K562 (cell line): ENCODE measurements at regions not wholly inside any gene's neighbourhood (a gene's known extent, or its start where the extent isn't known, plus 50 kb on each side); places are given as distances from the start of the nearest gene placed in this dataset.

ENCODE experiments used
- ATAC-seq: fragments of 200-7000 bp; cut with Tn5 transposase; 3 replicates; pipeline ENCODE4 v1.9.1; 2020; ENCODE audit warnings: moderate library complexity
- BruUV-seq: library from RNA; stranded (reverse); fragments of 400-500 nt; replicated peaks from 2 replicates; lab custom pipeline; 2021; lab: Mats Ljungman, UMichigan
- CTCF ChIA-PET: fragments of 300-600 bp; formaldehyde crosslinking; extraction: SDS; loops from one replicate; lab custom pipeline; 2021; ENCODE audit warnings: low intra/inter-chr PET ratio; lab: Yijun Ruan, JAX
- POLR2A ChIA-PET: fragments of 300-600, 350-650 bp; sonication (Branson Sonifier 250); formaldehyde crosslinking; extraction: SDS; loops from one replicate; lab custom pipeline; 2021; ENCODE audit warnings: antibody characterized with exemption, inconsistent platforms; lab: Yijun Ruan, JAX
- DNase-seq, 4 experiments: peaks; one replicate each; pipeline versions ENCODE4 v3.0.0 to v3.0.0-alpha.2; 2011 to 2018; ENCODE audit warnings: low spot score in 3 of 4, mixed read lengths in 3 of 4; ENCODE audit errors: extremely low read depth in 1 of 4
- FAIRE-seq: peaks from 2 replicates; lab custom pipeline; 2011; peaks lifted over from hg19 to GRCh38; lab: Jason Lieb, UNC
- H2AFZ ChIP-seq: 2 replicates; pipeline ENCODE4 v1.6.0; 2011; ENCODE audit warnings: low read depth, low read length, control low read depth, inconsistent platforms
- H3K27ac ChIP-seq: fragments of 200-600 bp; 3 replicates; pipeline ENCODE4 v1.8.0; 2011; ENCODE audit warnings: low read depth, mild to moderate bottlenecking, control low read depth, inconsistent platforms, low read length, moderate library complexity, mixed read lengths; ENCODE audit errors: extremely low read depth
- H3K27me3 ChIP-seq, 2 experiments: fragments of 300-600 bp in 1 of 2; 2 replicates in 1 of 2; 3 replicates in 1 of 2; pipeline versions ENCODE4 v1.6.0 to v1.8.0; 2011; ENCODE audit warnings: inconsistent platforms in 2 of 2, low read length in 2 of 2, mild to moderate bottlenecking in 1 of 2, mixed read lengths in 1 of 2, moderate library complexity in 1 of 2; ENCODE audit not compliant: control insufficient read depth in 2 of 2, insufficient read depth in 2 of 2
- H3K36me3 ChIP-seq: fragments of 300-600 bp; 3 replicates; pipeline ENCODE4 v1.8.0; 2011; ENCODE audit warnings: mild to moderate bottlenecking, low read length, inconsistent platforms; ENCODE audit not compliant: control insufficient read depth, insufficient read depth
- H3K4me1 ChIP-seq, 2 experiments: fragments of 200-600 bp in 1 of 2; replicated peaks in 1 of 2; 2 replicates in 1 of 2; 3 replicates in 1 of 2; pipeline versions ENCODE4 v1.5.1 to v1.8.0; 2011; ENCODE audit warnings: inconsistent platforms in 2 of 2, low read length in 2 of 2, mild to moderate bottlenecking in 1 of 2, mixed read lengths in 1 of 2, moderate library complexity in 1 of 2; ENCODE audit not compliant: control insufficient read depth in 2 of 2, insufficient read depth in 2 of 2
- H3K4me2 ChIP-seq: 2 replicates; pipeline ENCODE4 v1.6.1; 2011; ENCODE audit warnings: low read length, control low read depth, inconsistent platforms, mixed read lengths; ENCODE audit not compliant: insufficient read depth
- H3K4me3 ChIP-seq: fragments of 200-600 bp; sonication (generic), shearing (Covaris generic); 2 replicates; pipeline ENCODE4 v1.5.1; 2016; ENCODE audit warnings: control low read depth, inconsistent platforms
- H3K79me2 ChIP-seq: fragments of 200-600 bp; 3 replicates; pipeline ENCODE4 v1.8.0; 2011; ENCODE audit warnings: low read length, inconsistent platforms; ENCODE audit not compliant: control insufficient read depth, insufficient read depth
- H3K9ac ChIP-seq, 2 experiments: 2 replicates each; pipeline versions ENCODE4 v1.6.0 to v1.6.1; 2011; ENCODE audit warnings: low read depth in 2 of 2, low read length in 2 of 2, control low read depth in 1 of 2, inconsistent platforms in 1 of 2, mild to moderate bottlenecking in 1 of 2, mixed read lengths in 1 of 2; ENCODE audit not compliant: insufficient read depth in 1 of 2
- H3K9me1 ChIP-seq: one replicate; pipeline ENCODE4 v1.6.0; 2011; ENCODE audit warnings: inconsistent platforms, mild to moderate bottlenecking, low read length, moderate library complexity; ENCODE audit not compliant: control insufficient read depth, insufficient read depth
- H3K9me3 ChIP-seq: replicated peaks from 2 replicates; pipeline ENCODE4 v1.5.1; 2011; ENCODE audit warnings: low read depth, low read length, inconsistent platforms; ENCODE audit not compliant: control insufficient read depth, insufficient read depth
- H4K20me1 ChIP-seq: replicated peaks from 2 replicates; pipeline ENCODE4 v1.6.1; 2011; ENCODE audit warnings: low read length, inconsistent platforms, mixed read lengths; ENCODE audit not compliant: control insufficient read depth, insufficient read depth
- EGR1 ChIP-seq: fragments of 450-650 bp; conservative IDR thresholded peaks from 2 replicates; pipeline ENCODE4 v1.6.1; 2017; ENCODE audit warnings: mild to moderate bottlenecking
- FOXJ2 ChIP-seq: fragments of 200-800 bp; sonication (Bioruptor generic); IDR thresholded peaks from 2 replicates; pipeline ENCODE4 v1.6.1; 2016; ENCODE audit warnings: missing genetic modification characterization, missing compliant biosample characterization
- KDM5B ChIP-seq: fragments of 200-600 bp; sonication (generic); IDR thresholded peaks from 2 replicates; pipeline ENCODE4 v1.6.1; 2012; ENCODE audit warnings: low read depth, mild to moderate bottlenecking, moderate library complexity, low read length, control low read depth, inconsistent platforms; ENCODE audit not compliant: insufficient replicate concordance
- KLF1 ChIP-seq: fragments of 450-650 bp; IDR thresholded peaks from 2 replicates; pipeline ENCODE4 v1.6.1; 2016; ENCODE audit warnings: missing genetic modification characterization, missing compliant biosample characterization
- LEF1 ChIP-seq: fragments of 450-650 bp; IDR thresholded peaks from 2 replicates; pipeline ENCODE4 v1.6.1; 2016; ENCODE audit warnings: mild to moderate bottlenecking
- MEIS2 ChIP-seq: fragments of 450-650 bp; IDR thresholded peaks from 2 replicates; pipeline ENCODE4 v1.6.1; 2014; ENCODE audit warnings: mild to moderate bottlenecking; ENCODE audit not compliant: partially characterized antibody
- NUFIP1 ChIP-seq: fragments of 450-650 bp; IDR thresholded peaks from 2 replicates; pipeline ENCODE4 v1.6.1; 2018; ENCODE audit not compliant: partially characterized antibody
- REST ChIP-seq, 2 experiments: fragments of 450-650 bp; formaldehyde crosslinking in 1 of 2; IDR thresholded peaks; 2 replicates each; pipeline versions ENCODE4 v1.4.0 to v1.6.1; 2014 to 2020; ENCODE audit warnings: mild to moderate bottlenecking in 2 of 2, borderline replicate concordance in 1 of 2, low read depth in 1 of 2
- TCF7 ChIP-seq: sonication (generic); IDR thresholded peaks from 2 replicates; pipeline ENCODE4 v1.6.1; 2016; ENCODE audit warnings: antibody characterized with exemption, borderline replicate concordance
- TFAM ChIP-seq: fragments of 250-450 bp; sonication (Bioruptor Pico); conservative IDR thresholded peaks from 2 replicates; pipeline ENCODE4 v1.5.0; 2021; ENCODE audit warnings: mild to moderate bottlenecking, moderate library complexity
- ZFPM2 ChIP-seq: fragments of 250-450 bp; sonication (Bioruptor Pico); IDR thresholded peaks from 2 replicates; pipeline ENCODE4 v1.5.1; 2022; ENCODE audit warnings: mild to moderate bottlenecking
- ZKSCAN3 ChIP-seq: fragments of 250-450 bp; sonication (Bioruptor Pico); IDR thresholded peaks from 2 replicates; pipeline ENCODE4 v1.4.0; 2020
- ZNF121 ChIP-seq: sonication (generic); formaldehyde crosslinking; conservative IDR thresholded peaks from 2 replicates; pipeline ENCODE4 v1.8.0; 2022; ENCODE audit warnings: missing genetic modification reagents
- ZNF224 ChIP-seq: sonication (generic); formaldehyde crosslinking; IDR thresholded peaks from 2 replicates; pipeline ENCODE4 v1.8.0; 2022; ENCODE audit warnings: mild to moderate bottlenecking, missing genetic modification reagents
- ZNF41 ChIP-seq: fragments of 250-450 bp; sonication (Bioruptor Pico); conservative IDR thresholded peaks from 2 replicates; pipeline ENCODE4 v1.4.0; 2020; ENCODE audit warnings: mild to moderate bottlenecking
- ZNF707 ChIP-seq: fragments of 250-450 bp; sonication (Bioruptor Pico); conservative IDR thresholded peaks from 2 replicates; pipeline ENCODE4 v1.8.0; 2022; ENCODE audit warnings: inconsistent platforms, mild to moderate bottlenecking, moderate library complexity
- ZNF778 ChIP-seq: fragments of 450-650 bp; formaldehyde crosslinking; IDR thresholded peaks from 2 replicates; pipeline ENCODE4 v1.4.0; 2020; ENCODE audit warnings: mild to moderate bottlenecking, moderate library complexity
- ZNF830 ChIP-seq: fragments of 250-450 bp; sonication (Bioruptor Pico); IDR thresholded peaks from 2 replicates; pipeline ENCODE4 v1.5.0; 2021; ENCODE audit warnings: mild to moderate bottlenecking
- WGBS: fragments of 100-300 bp; shearing (Covaris generic); methylation state at CpG from one replicate; pipeline ENCODE4 v1.1.6; 2016; ENCODE audit warnings: low coverage, mixed read lengths; ENCODE audit not compliant: insufficient coverage; ENCODE audit errors: missing lambda C conversion rate; 5-methylcytosine and 5-hydroxymethylcytosine counted together
- in situ Hi-C: fragments of 300-500 bp; cut with MboI; formaldehyde crosslinking; loops from 4 replicates; pipeline ENCODE4 v1.15.0; 2018; ENCODE audit warnings: inconsistent platforms, mixed read lengths
- intact Hi-C: fragments of 100-400 bp; cut with micrococcal nuclease; formaldehyde crosslinking; loops from 2 replicates; pipeline ENCODE4 v1.14.2; 2022

DNA sequence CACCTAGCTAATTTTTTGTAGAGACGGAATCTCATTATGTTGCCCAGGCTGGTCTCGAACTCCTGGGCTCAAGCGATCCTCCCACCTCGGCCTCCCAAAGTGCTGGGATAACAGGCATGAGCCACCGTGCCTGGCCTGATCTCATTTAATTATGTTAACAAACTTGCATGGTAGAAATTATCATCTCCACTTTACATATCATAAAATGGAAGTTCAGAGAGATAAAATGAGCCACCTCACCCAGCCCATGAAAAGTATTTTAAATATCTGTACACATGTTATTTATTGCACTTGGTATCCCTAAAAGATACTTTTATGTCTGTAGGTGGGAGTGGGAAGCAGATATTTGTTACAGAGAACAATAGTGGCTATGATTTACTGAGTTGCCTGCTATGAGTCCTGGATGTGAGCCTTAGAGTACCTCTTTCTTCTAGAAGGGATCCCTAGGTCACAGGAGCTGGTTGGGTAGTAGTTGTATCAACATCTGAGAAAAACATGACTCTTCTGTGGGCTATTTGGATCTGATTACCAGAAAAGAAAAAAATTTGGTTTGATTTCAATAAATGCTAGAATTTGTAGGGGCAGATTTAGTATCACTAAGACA, 52.4 kb upstream of the EIF2S2 start:
- FAIRE-seq (no peak), ATAC-seq (no peak), DNase-seq (no peak)
- Histone ChIP-seq H2AFZ (no peak overlapping the region), H3K4me1 (no peaks in the 10 kb centered on the region), H3K27ac (no peak overlapping the region), H3K4me3 (no peak overlapping the region), H3K9me3 (no peaks in the 10 kb centered on the region), H3K36me3 (no peaks in the 10 kb centered on the region), H3K27me3 (no peaks in the 10 kb centered on the region), H3K4me2 (no peak overlapping the region), H3K79me2 (no peaks in the 10 kb centered on the region), H3K9ac (no peak overlapping the region), H4K20me1 (no peaks in the 10 kb centered on the region), H3K9me1 (no peaks in the 10 kb centered on the region)
- WGBS: 31% methylated on average over 3 of the region's 5 CpGs
- CTCF ChIA-PET: no interaction called here
- intact Hi-C loops (no loop called here), in situ Hi-C loops (no loop called here)
- POLR2A ChIA-PET: interaction anchor here (0.7 kb wide), 1 partner anchor 370 kb away, joined by 3 read pairs; no protein-coding TSS in a partner anchor
- TF ChIP-seq KDM5B: no peak
- TF ChIP-seq EGR1: no peak
- no peak for TF ChIP-seq ZNF707 (CRISPR knock-in tag)
- no peak for TF ChIP-seq ZNF778 (CRISPR knock-in tag)
- no peak for TF ChIP-seq ZKSCAN3 (CRISPR knock-in tag)
- TF ChIP-seq NUFIP1: no peak
- no peak for TF ChIP-seq REST (IDR thresholded peaks at IDR 0.05; ENCODE audit: borderline replicate concordance)
- TF ChIP-seq REST (CRISPR knock-in tag; IDR thresholded peaks at IDR 0.05; ENCODE audit: low read depth): no peak
- no peak for TF ChIP-seq ZNF830 (CRISPR knock-in tag)
- no peak for TF ChIP-seq TFAM
- TF ChIP-seq KLF1: no peak
- TF ChIP-seq ZNF41: no peak
- no peak for TF ChIP-seq ZFPM2 (CRISPR knock-in tag)
- TF ChIP-seq ZNF121: no peak
- TF ChIP-seq LEF1: no peak
- TF ChIP-seq TCF7: no peak
- TF ChIP-seq ZNF224 (CRISPR knock-in tag): no peak
- no peak for TF ChIP-seq MEIS2
- TF ChIP-seq FOXJ2: no peak
- BruUV-seq: no TSS peak
